ENCODE measurements at regions not wholly inside any gene's neighbourhood (a gene's known extent, or its start where the extent isn't known, plus 50 kb on each side); places are given as distances from the start of the nearest gene placed in this dataset.
"Not testable (repeated sequence)": the region's sequence is repeated elsewhere in the genome, so short reads cannot be mapped to it uniquely, and the experiment has no call there.

GRCh38 chrX:121876305-121876704 lies 828.9 kb downstream of the GLUD2 start:
- DNase-seq (no peak), ATAC-seq (ENCODE audit: poor library complexity) (no peak)
- intact Hi-C loops (cut with DNase I) = no loop called here

GRCh38 chrX:121877337-121877736 lies 829.9 kb downstream of the GLUD2 start:
- DNase-seq; intact Hi-C loops (cut with DNase I); ATAC-seq (ENCODE audit: poor library complexity): not testable (repeated sequence)

GRCh38 chrX:121886557-121886956 lies 839.1 kb downstream of the GLUD2 start:
- intact Hi-C loops (cut with DNase I) = no loop called here
- no peak for DNase-seq
- no peak for ATAC-seq (ENCODE audit: poor library complexity)

DNA sequence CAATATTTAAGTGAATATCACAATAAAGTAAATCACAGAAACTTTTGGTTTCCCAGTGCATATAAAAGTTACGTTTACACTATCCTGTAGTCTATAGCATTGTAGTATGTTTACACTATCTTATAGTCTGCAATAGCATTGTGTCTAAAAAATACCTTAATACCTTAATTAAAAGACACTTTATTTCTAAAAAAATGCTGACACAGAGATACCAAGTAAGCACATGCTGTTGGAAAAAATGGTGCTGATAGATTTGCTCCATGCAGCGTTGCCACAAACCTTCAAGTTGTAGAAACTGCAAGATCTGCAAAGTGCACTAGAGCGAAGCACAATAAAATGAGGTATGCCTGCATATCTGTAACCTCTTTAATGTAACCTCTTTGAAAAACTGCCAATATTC lies 847.3 kb downstream of the GLUD2 start:
- intact Hi-C loops (cut with DNase I) = no loop called here
- no peak for ATAC-seq (ENCODE audit: poor library complexity)
- no peak for DNase-seq

GRCh38 chrX:121902463-121902862 lies 855.1 kb downstream of the GLUD2 start:
- intact Hi-C loops (cut with DNase I) = no loop called here
- DNase-seq (no peak), ATAC-seq (ENCODE audit: poor library complexity) (no peak)

- ATAC-seq (ENCODE audit: poor library complexity) (no peak), DNase-seq (no peak)
- intact Hi-C loops (cut with DNase I) = no loop called here
Measured at GRCh38 chrX:121903961-121904360, 856.6 kb downstream of the GLUD2 start.

GRCh38 chrX:121921258-121921657 lies 873.8 kb downstream of the GLUD2 start:
- ATAC-seq (ENCODE audit: poor library complexity) (no peak), DNase-seq (no peak)
- intact Hi-C loops (cut with DNase I) = no loop called here

DNA sequence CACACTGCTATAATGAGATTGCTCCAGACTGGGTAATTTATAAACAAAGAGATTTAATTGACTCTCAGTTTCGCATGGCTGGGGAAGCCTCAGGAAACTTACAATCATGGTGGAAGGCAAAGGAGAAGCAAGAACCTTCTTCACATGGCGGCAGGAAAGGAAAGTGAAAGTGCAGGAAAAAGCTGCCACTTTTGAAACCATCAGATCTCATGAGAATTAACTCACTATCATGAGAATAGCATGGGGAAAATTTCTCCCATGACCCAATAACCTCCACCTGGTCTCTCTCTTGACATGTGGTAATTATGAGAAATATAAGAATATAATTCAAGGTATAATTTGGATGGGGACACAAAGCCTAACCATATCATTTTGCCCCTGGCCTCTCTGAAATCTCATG lies 884.2 kb downstream of the GLUD2 start:
- intact Hi-C loops (cut with DNase I) = no loop called here
- DNase-seq (no peak), ATAC-seq (ENCODE audit: poor library complexity) (no peak)

GRCh38 chrX:121932688-121933087 lies 885.3 kb downstream of the GLUD2 start:
- DNase-seq = no peak
- no peak for ATAC-seq (ENCODE audit: poor library complexity)
- intact Hi-C loops (cut with DNase I) = no loop called here

DNA sequence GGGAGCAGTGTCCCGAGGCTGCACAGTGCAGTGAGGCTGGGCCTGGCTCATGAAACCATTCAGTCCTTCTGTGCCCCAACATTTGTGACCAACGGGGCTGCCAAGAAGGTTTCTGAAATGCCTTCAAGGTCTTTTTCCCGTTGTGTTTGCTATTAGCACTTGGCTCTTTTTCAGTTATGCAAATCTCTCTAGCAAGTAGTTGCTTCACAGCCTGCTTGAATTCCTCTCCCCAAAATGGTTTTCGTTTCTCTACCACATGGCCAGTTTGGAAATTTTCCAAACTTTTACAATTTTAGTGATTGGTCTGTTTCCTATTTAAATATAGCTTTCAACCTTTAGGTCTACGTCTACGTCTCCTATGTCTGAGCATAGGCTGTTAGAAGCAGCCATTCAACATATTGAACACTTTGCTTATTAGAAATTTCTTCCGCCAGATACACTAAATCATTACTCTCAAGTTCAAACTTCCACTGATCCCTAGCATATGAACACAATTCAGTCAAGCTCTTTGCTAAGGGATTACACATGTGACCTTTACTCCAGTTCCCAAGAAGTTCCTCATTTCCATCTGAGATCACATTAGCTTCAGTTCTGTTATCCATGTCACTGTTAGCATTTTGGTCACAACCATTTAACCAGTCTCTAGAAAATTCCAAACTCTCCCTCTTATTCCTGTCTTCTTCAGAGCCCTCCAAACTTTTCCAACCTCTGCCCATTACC lies 901.8 kb downstream of the GLUD2 start:
- no peak for DNase-seq
- ATAC-seq (ENCODE audit: poor library complexity) = no peak
- intact Hi-C loops (cut with DNase I) = no loop called here

DNA sequence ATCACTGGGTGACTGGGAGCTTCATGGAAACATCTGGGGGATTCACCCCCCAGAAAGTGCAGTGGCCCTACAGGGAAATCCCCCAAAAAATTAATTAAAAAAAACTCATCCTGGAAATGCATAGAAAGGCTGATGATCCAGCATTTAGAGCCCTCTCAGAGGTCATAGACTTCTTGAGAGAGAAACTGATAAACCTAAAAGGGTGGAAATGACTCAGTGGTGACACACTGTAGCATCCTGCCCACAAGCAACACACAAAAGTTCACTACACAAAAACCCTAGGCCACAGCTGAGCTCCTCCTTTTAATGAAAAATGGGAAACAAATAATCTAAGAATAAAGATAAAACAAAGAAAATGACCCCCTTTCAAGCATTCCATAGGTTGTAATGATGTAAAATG lies 911.5 kb downstream of the GLUD2 start:
- intact Hi-C loops (cut with DNase I) = no loop called here
- ATAC-seq (ENCODE audit: poor library complexity) = no peak
- no peak for DNase-seq

- no peak for DNase-seq
- no peak for ATAC-seq (ENCODE audit: poor library complexity)
- intact Hi-C loops (cut with DNase I) = no loop called here
Measured at GRCh38 chrX:121975671-121976070, 928.3 kb downstream of the GLUD2 start.

- intact Hi-C loops (cut with DNase I) = no loop called here
- DNase-seq = no peak
- no peak for ATAC-seq (ENCODE audit: poor library complexity)
Measured at GRCh38 chrX:121987163-121987562, 939.8 kb downstream of the GLUD2 start.

GRCh38 chrX:121987835-121988234 lies 940.4 kb downstream of the GLUD2 start:
- intact Hi-C loops (cut with DNase I) = no loop called here
- no peak for DNase-seq
- no peak for ATAC-seq (ENCODE audit: poor library complexity)

- DNase-seq (no peak), ATAC-seq (ENCODE audit: poor library complexity) (no peak)
- intact Hi-C loops (cut with DNase I) = no loop called here
Measured at GRCh38 chrX:122004127-122004526, 956.7 kb downstream of the GLUD2 start.

DNA sequence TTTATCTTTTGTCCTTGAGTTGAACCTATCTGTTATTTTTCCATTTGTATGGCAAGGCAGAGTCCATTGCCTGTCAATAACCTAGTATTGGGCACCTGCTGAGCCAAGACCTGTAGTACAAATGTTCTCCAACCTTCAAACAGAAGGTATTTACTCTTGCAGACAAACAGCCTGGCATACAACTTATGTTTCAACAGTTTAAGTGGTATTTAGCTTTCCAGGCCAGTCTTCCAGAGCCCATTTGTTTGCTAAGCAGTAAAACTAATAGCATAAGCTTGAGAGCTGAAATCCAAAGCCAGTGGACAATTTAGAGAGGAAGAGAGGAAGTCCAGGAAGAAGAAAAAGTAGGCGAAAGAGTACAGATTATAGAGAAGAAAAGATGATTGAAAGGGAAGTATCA lies 979.3 kb downstream of the GLUD2 start:
- DNase-seq (no peak), ATAC-seq (ENCODE audit: poor library complexity) (no peak)
- intact Hi-C loops (cut with DNase I) = no loop called here

DNA sequence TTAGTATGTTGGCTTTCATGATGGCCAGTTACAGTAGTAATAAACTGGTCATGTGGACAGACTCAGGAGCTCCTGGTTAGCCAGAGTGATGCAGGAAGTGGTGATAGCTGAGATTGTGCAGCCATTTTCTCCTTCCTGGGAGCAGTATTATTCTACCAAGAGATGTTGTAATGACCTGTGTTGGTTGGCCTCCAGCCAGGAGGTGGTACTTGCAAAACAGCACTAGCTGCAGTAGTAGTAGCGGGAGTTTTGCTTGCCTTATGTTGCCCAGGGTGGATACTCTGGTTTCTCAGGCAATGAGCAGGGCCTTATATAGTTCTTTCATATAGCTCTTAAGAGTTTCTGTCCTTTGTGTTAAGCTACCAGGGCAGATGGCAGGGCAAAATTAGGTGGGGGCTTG lies 998.8 kb downstream of the GLUD2 start:
- intact Hi-C loops (cut with DNase I) = no loop called here
- ATAC-seq (ENCODE audit: poor library complexity) = no peak
- no peak for DNase-seq

GRCh38 chrX:122046815-122047214 lies 999.4 kb downstream of the GLUD2 start:
- ATAC-seq (ENCODE audit: poor library complexity) = no peak
- intact Hi-C loops (cut with DNase I) = no loop called here

DNA sequence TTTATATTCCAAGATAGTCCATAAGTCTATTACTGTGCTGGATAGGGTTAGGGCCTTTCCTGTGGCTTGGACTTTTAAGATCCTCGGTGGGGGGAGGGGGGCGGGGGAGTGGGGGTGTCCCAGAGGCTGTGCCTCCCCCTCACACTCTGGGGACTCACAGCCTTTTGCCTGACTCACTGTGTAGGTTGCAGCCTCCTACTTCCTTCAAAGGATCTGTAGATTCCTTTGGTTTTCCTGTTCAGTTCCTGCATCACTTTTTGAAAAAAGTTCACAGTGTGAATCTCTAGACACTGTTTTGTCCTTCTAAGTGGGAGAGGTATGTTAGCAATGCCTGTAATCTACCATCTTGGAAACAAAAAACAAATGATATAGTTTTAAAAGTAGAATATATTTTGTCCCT lies 999.9 kb downstream of the GLUD2 start:
- intact Hi-C loops (cut with DNase I) = no loop called here
- no peak for DNase-seq
- ATAC-seq (ENCODE audit: poor library complexity) = no peak

More at GRCh38 chrX:122046815-122047214, 999.4 kb downstream of the GLUD2 start:
- no peak for DNase-seq

GRCh38 chrX:122055460-122055859 lies 1008.0 kb downstream of the GLUD2 start:
- no peak for ATAC-seq (ENCODE audit: poor library complexity)
- intact Hi-C loops (cut with DNase I) = no loop called here
- no peak for DNase-seq
